CMK (cell line): ENCODE measurements at regions not wholly inside any gene's neighbourhood (a gene's known extent, or its start where the extent isn't known, plus 50 kb on each side); places are given as distances from the start of the nearest gene placed in this dataset.

Experiments used
- DNase-seq: peaks from one replicate; pipeline ENCODE4 v3.0.0-alpha.2; 2010; ENCODE audit warnings: low read depth

GRCh38 chr2:139835101-139835500 is 1054.9 kb upstream of the NXPH2 start:
- no peak for DNase-seq

GRCh38 chr2:139828011-139828410 is 1047.8 kb upstream of the NXPH2 start:
- no peak for DNase-seq

- no peak for DNase-seq
Measured at GRCh38 chr2:139825726-139826125, 1045.5 kb upstream of the NXPH2 start.

GRCh38 chr2:139819273-139819796 is 1039.1 kb upstream of the NXPH2 start:
- no peak for DNase-seq

- DNase-seq = no peak
Measured at GRCh38 chr2:139814458-139814857, 1034.3 kb upstream of the NXPH2 start.

GRCh38 chr2:139813340-139813739 is 1033.2 kb upstream of the NXPH2 start:
- DNase-seq = no peak

GRCh38 chr2:139805441-139805840 is 1025.3 kb upstream of the NXPH2 start:
- DNase-seq = no peak

GRCh38 chr2:139798391-139798790 is 1018.2 kb upstream of the NXPH2 start:
- no peak for DNase-seq

- DNase-seq = peak; percentile 9
Measured at GRCh38 chr2:139790807-139791752, 1010.9 kb upstream of the NXPH2 start.

- DNase-seq = no peak
Measured at GRCh38 chr2:139790136-139790535, 1009.9 kb upstream of the NXPH2 start.

- no peak for DNase-seq
Measured at GRCh38 chr2:139778732-139779131, 998.5 kb upstream of the NXPH2 start.

GRCh38 chr2:139773720-139774277 is 993.6 kb upstream of the NXPH2 start:
- DNase-seq = no peak

GRCh38 chr2:139769633-139770032 is 989.4 kb upstream of the NXPH2 start:
- DNase-seq = no peak

- DNase-seq = no peak
Measured at GRCh38 chr2:139763705-139764104, 983.5 kb upstream of the NXPH2 start.

- no peak for DNase-seq
Measured at GRCh38 chr2:139759000-139759505, 978.9 kb upstream of the NXPH2 start.

- DNase-seq = no peak
Measured at GRCh38 chr2:139746901-139747300, 966.7 kb upstream of the NXPH2 start.

GRCh38 chr2:139744273-139744672 is 964.1 kb upstream of the NXPH2 start:
- DNase-seq = no peak

- no peak for DNase-seq
Measured at GRCh38 chr2:139742216-139743172, 962.3 kb upstream of the NXPH2 start.

- no peak for DNase-seq
Measured at GRCh38 chr2:139737659-139738058, 957.5 kb upstream of the NXPH2 start.

- no peak for DNase-seq
Measured at GRCh38 chr2:139730197-139730596, 950.0 kb upstream of the NXPH2 start.

- no peak for DNase-seq
Measured at GRCh38 chr2:139721411-139721995, 941.3 kb upstream of the NXPH2 start.

GRCh38 chr2:139720056-139720455 is 939.9 kb upstream of the NXPH2 start:
- no peak for DNase-seq
